PC-9 (cell line): ENCODE measurements at regions not wholly inside any gene's neighbourhood (a gene's known extent, or its start where the extent isn't known, plus 50 kb on each side); places are given as distances from the start of the nearest gene placed in this dataset.

ENCODE experiments used
- BruUV-seq: library from RNA; stranded (reverse); fragments of 400-500 nt; replicated peaks from 2 replicates; lab custom pipeline; 2021; lab: Mats Ljungman, UMichigan
- CTCF ChIA-PET: fragments of 300-600 bp; sonication (Branson Sonifier 250); formaldehyde crosslinking; loops from one replicate; lab custom pipeline; 2022; ENCODE audit warnings: antibody characterized with exemption; lab: Charles Lee
- POLR2A ChIA-PET: fragments of 300-600 bp; sonication (Branson Sonifier 250); formaldehyde crosslinking; loops from one replicate; lab custom pipeline; 2022; ENCODE audit warnings: antibody characterized with exemption; ENCODE audit not compliant: unreplicated experiment; lab: Charles Lee
- DNase-seq, 2 experiments: peaks; one replicate each; pipeline versions ENCODE4 v3.0.0 to v3.0.0-alpha.2; 2015 to 2022; ENCODE audit warnings: mixed read lengths in 1 of 2
- H2AFZ ChIP-seq: fragments of 200-600 bp; sonication (generic); 2 replicates; pipeline ENCODE4 v1.8.1; 2017; ENCODE audit warnings: antibody characterized with exemption
- H3F3A ChIP-seq: fragments of 200-600 bp; sonication (generic); 2 replicates; pipeline ENCODE4 v1.8.1; 2017; ENCODE audit warnings: antibody characterized with exemption, mild to moderate bottlenecking, low read depth; ENCODE audit not compliant: insufficient read depth
- H3K27ac ChIP-seq: fragments of 200-600 bp; sonication (generic); 2 replicates; pipeline ENCODE4 v1.6.1; 2016; ENCODE audit warnings: mixed run types
- H3K27me3 ChIP-seq: fragments of 200-600 bp; sonication (generic); 2 replicates; pipeline ENCODE4 v1.6.1; 2016; ENCODE audit warnings: low read depth, mixed run types; ENCODE audit not compliant: insufficient read depth
- H3K36me3 ChIP-seq: fragments of 200-600 bp; sonication (generic); 2 replicates; pipeline ENCODE4 v1.6.1; 2016; ENCODE audit warnings: low read depth, mixed run types
- H3K4me1 ChIP-seq: fragments of 200-600 bp; sonication (generic); replicated peaks from 2 replicates; pipeline ENCODE4 v1.6.1; 2016; ENCODE audit warnings: mixed run types; ENCODE audit not compliant: insufficient read depth
- H3K4me2 ChIP-seq: fragments of 200-600 bp; sonication (generic); 2 replicates; pipeline ENCODE4 v1.6.1; 2017; ENCODE audit warnings: mixed run types
- H3K4me3 ChIP-seq: fragments of 200-600 bp; sonication (generic); 2 replicates; pipeline ENCODE4 v1.6.1; 2016; ENCODE audit warnings: mixed run types
- H3K79me2 ChIP-seq: fragments of 200-600 bp; sonication (generic); 2 replicates; pipeline ENCODE4 v1.6.1; 2017; ENCODE audit warnings: low read depth, mixed run types
- H3K9me2 ChIP-seq: fragments of 200-600 bp; sonication (generic); 2 replicates; pipeline ENCODE4 v1.8.1; 2017; ENCODE audit warnings: mild to moderate bottlenecking; ENCODE audit not compliant: insufficient read depth
- H3K9me3 ChIP-seq: fragments of 200-600 bp; sonication (generic); 2 replicates; pipeline ENCODE4 v1.8.1; 2016; ENCODE audit warnings: low read depth; ENCODE audit not compliant: insufficient read depth
- H4K20me1 ChIP-seq: fragments of 200-600 bp; sonication (generic); 2 replicates; pipeline ENCODE4 v1.8.1; 2017; ENCODE audit not compliant: insufficient read depth
- EZH2 ChIP-seq: fragments of 200-600 bp; sonication (generic); IDR thresholded peaks from 2 replicates; pipeline ENCODE4 v1.8.0; 2017; ENCODE audit warnings: antibody characterized with exemption, low read depth
- intact Hi-C: fragments of 100-400 bp; cut with micrococcal nuclease; formaldehyde crosslinking; loops from one replicate; pipeline ENCODE4 v1.10.0; 2022; ENCODE audit not compliant: unreplicated experiment
- TF ChIP-seq, protein P1 (sequence below): fragments of 200-600 bp; sonication (generic); conservative IDR thresholded peaks from 2 replicates; pipeline ENCODE4 v1.6.1; 2017; ENCODE audit warnings: mixed run types, antibody characterized with exemption, mild to moderate bottlenecking, moderate library complexity

DNA sequence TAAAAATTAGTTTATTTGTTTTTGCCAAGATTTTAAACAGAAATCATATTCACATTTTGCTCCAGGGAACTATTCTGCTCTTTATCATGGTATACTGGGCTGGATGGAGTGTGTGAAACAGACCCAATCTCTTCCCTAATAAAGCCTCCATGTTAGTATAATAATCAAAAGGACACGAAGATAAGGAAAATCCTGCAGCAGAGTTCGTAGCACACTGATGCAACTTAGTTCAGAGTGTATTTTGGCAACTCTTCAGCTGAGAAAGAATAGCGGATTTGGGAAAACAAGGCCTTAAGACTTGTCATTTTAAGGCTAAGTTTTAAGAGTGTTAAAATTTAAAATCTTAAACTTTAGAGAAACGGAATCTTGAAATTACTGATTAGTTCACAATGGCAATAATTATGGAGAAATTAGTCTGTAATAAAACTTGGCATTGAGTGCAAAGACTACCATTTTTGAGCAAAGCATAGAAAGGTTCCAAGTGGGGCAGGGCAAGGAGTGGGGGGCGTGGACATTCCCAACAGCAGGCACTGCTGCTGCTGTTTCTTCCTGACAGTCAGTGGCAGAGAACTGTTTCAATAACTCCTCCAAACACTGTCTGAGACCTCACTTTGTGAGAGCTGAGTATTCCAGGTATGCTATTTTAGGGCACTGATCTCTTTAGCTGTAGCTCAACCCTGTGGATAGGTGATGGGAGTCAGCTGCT lies 225.0 kb downstream of the HRH4 start:
- no peak overlapping the region for H3K4me2 ChIP-seq
- no peak for TF ChIP-seq EZH2
- TF ChIP-seq, protein P1, sequence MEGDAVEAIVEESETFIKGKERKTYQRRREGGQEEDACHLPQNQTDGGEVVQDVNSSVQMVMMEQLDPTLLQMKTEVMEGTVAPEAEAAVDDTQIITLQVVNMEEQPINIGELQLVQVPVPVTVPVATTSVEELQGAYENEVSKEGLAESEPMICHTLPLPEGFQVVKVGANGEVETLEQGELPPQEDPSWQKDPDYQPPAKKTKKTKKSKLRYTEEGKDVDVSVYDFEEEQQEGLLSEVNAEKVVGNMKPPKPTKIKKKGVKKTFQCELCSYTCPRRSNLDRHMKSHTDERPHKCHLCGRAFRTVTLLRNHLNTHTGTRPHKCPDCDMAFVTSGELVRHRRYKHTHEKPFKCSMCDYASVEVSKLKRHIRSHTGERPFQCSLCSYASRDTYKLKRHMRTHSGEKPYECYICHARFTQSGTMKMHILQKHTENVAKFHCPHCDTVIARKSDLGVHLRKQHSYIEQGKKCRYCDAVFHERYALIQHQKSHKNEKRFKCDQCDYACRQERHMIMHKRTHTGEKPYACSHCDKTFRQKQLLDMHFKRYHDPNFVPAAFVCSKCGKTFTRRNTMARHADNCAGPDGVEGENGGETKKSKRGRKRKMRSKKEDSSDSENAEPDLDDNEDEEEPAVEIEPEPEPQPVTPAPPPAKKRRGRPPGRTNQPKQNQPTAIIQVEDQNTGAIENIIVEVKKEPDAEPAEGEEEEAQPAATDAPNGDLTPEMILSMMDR: no peak
- H2AFZ ChIP-seq: no peak overlapping the region
- no peaks in the 10 kb centered on the region for H3F3A ChIP-seq
- H3K27ac ChIP-seq: no peak overlapping the region
- ChIA-PET POLR2A (no interaction called here), CTCF (no interaction called here)
- no peaks in the 10 kb centered on the region for H3K4me1 ChIP-seq
- H3K4me3 ChIP-seq: no peak overlapping the region
- H3K79me2 ChIP-seq: no peaks in the 10 kb centered on the region
- no TSS peak for BruUV-seq
- no peaks in the 10 kb centered on the region for H3K36me3 ChIP-seq
- no peaks in the 10 kb centered on the region for H3K9me3 ChIP-seq
- peaks cover 17% of the 10 kb centered on the region; the same call in 1 of the 2 replicates for H3K27me3 ChIP-seq
- intact Hi-C loops: no loop called here
- DNase-seq: no peak
- no peaks in the 10 kb centered on the region for H4K20me1 ChIP-seq
- no peaks in the 10 kb centered on the region; the same call in 1 of the 2 replicates for H3K9me2 ChIP-seq

DNA sequence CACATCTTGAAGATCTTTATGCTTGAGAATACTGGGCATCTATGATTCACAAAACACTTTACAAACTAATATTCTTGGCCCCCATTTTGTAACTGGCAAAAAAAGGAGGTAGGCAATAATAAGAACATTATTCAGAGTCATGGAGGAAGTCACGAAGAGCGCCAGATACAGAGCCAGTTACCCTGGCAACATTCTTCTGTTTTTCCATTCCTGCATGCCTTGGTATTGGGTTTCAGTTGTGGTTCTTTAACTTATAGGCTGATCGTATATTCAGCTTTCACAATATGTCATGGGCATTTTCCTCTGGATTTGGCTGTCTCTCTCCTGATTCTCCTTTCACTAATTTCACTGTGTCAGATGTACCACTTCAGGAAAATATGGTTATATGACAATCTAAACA lies 234.7 kb downstream of the HRH4 start:
- Histone ChIP-seq H3K36me3 (no peaks in the 10 kb centered on the region), H3K27me3 (0 out of 2 replicates have a peak, but pooled peaks cover 6% of the 10 kb centered on the region), H3K4me2 (no peak overlapping the region), H3K4me1 (no peaks in the 10 kb centered on the region), H3K79me2 (no peaks in the 10 kb centered on the region), H4K20me1 (no peaks in the 10 kb centered on the region), H2AFZ (no peak overlapping the region), H3K27ac (no peak overlapping the region), H3K9me2 (no peaks in the 10 kb centered on the region), H3K4me3 (no peak overlapping the region), H3F3A (no peaks in the 10 kb centered on the region), H3K9me3 (no peaks in the 10 kb centered on the region)
- no peak for DNase-seq
- BruUV-seq: no TSS peak
- TF ChIP-seq EZH2: no peak
- TF ChIP-seq, protein P1: no peak
- ChIA-PET POLR2A (no interaction called here), CTCF (no interaction called here)
- intact Hi-C loops: no loop called here

DNA sequence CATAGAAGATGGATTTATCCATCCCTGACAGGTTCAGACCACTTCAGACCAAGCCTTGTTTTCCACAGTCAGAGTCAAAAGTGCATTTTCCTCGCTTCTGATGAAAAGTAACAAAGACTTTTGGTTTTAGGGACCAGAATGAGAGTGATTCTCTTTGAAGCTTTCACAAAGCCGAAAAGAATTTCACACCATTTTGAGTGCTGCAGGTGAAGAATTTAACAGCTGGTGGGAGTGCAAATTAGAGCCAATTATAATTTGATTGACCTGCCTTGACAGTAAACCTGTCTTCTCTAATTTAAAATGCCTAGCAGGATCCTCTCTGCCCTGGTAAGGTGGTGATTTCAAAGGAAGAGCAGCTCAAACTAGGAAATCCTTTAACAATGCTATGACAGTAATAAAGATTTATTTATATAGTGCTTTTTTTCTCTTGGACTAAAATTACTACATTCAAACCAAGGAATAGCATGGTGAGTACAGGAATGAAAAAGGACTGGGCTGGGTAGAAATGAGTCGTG lies 241.6 kb downstream of the HRH4 start:
- no peaks in the 10 kb centered on the region for H3K4me1 ChIP-seq
- TF ChIP-seq, protein P1: no peak
- TF ChIP-seq EZH2: no peak
- no peak overlapping the region for H3K4me3 ChIP-seq
- intact Hi-C loops: no loop called here
- no peaks in the 10 kb centered on the region for H3K9me2 ChIP-seq
- H3K4me2 ChIP-seq: no peak overlapping the region
- no peaks in the 10 kb centered on the region for H3K9me3 ChIP-seq
- ChIA-PET POLR2A (no interaction called here), CTCF (no interaction called here)
- no peak overlapping the region for H3K27ac ChIP-seq
- H3K79me2 ChIP-seq: no peaks in the 10 kb centered on the region
- no peaks in the 10 kb centered on the region for H3K36me3 ChIP-seq
- BruUV-seq: no TSS peak
- no peaks in the 10 kb centered on the region for H4K20me1 ChIP-seq
- DNase-seq: no peak
- no peak overlapping the region for H2AFZ ChIP-seq
- 0 out of 2 replicates have a peak, but pooled peaks cover 6% of the 10 kb centered on the region for H3K27me3 ChIP-seq
- no peaks in the 10 kb centered on the region for H3F3A ChIP-seq
